Fibroblast of lung (primary cell): ENCODE measurements at regions not wholly inside any gene's neighbourhood (a gene's known extent, or its start where the extent isn't known, plus 50 kb on each side); places are given as distances from the start of the nearest gene placed in this dataset.

Experiments
- EZH2 ChIP-seq: IDR thresholded peaks from 2 replicates; pipeline ENCODE4 v1.5.1; 2012; ENCODE audit warnings: low read length, control low read depth, mild to moderate bottlenecking; ENCODE audit errors: missing control alignments
- TF ChIP-seq, protein P1 (sequence below), 2 donors: IDR thresholded peaks in 1 of 2; conservative IDR thresholded peaks in 1 of 2; 1 replicate in 1 of 2; 2 replicates in 1 of 2; pipeline ENCODE4 v1.5.1; 2011 to 2012; ENCODE audit warnings: low read length in 2 of 2, control low read depth in 1 of 2, inconsistent platforms in 1 of 2, low read depth in 1 of 2, mild to moderate bottlenecking in 1 of 2

GRCh38 chr5:156076912-156077311 is 250.1 kb upstream of the SGCD start:
- TF ChIP-seq, protein P1, sequence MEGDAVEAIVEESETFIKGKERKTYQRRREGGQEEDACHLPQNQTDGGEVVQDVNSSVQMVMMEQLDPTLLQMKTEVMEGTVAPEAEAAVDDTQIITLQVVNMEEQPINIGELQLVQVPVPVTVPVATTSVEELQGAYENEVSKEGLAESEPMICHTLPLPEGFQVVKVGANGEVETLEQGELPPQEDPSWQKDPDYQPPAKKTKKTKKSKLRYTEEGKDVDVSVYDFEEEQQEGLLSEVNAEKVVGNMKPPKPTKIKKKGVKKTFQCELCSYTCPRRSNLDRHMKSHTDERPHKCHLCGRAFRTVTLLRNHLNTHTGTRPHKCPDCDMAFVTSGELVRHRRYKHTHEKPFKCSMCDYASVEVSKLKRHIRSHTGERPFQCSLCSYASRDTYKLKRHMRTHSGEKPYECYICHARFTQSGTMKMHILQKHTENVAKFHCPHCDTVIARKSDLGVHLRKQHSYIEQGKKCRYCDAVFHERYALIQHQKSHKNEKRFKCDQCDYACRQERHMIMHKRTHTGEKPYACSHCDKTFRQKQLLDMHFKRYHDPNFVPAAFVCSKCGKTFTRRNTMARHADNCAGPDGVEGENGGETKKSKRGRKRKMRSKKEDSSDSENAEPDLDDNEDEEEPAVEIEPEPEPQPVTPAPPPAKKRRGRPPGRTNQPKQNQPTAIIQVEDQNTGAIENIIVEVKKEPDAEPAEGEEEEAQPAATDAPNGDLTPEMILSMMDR (conservative IDR thresholded peaks at IDR 0.05 in 1 of 2, IDR thresholded peaks at IDR 0.05 in 1 of 2; ENCODE audit: low read depth in 1 of 2, low read length in 2 of 2): no peak
- TF ChIP-seq EZH2: no peak
